ENCODE measurements at regions not wholly inside any gene's neighbourhood (a gene's known extent, or its start where the extent isn't known, plus 50 kb on each side); places are given as distances from the start of the nearest gene placed in this dataset.

GRCh38 chr2:116148361-116148760 is 1666.1 kb upstream of the DDX18 start (continued):
- TF ChIP-seq, protein P1, sequence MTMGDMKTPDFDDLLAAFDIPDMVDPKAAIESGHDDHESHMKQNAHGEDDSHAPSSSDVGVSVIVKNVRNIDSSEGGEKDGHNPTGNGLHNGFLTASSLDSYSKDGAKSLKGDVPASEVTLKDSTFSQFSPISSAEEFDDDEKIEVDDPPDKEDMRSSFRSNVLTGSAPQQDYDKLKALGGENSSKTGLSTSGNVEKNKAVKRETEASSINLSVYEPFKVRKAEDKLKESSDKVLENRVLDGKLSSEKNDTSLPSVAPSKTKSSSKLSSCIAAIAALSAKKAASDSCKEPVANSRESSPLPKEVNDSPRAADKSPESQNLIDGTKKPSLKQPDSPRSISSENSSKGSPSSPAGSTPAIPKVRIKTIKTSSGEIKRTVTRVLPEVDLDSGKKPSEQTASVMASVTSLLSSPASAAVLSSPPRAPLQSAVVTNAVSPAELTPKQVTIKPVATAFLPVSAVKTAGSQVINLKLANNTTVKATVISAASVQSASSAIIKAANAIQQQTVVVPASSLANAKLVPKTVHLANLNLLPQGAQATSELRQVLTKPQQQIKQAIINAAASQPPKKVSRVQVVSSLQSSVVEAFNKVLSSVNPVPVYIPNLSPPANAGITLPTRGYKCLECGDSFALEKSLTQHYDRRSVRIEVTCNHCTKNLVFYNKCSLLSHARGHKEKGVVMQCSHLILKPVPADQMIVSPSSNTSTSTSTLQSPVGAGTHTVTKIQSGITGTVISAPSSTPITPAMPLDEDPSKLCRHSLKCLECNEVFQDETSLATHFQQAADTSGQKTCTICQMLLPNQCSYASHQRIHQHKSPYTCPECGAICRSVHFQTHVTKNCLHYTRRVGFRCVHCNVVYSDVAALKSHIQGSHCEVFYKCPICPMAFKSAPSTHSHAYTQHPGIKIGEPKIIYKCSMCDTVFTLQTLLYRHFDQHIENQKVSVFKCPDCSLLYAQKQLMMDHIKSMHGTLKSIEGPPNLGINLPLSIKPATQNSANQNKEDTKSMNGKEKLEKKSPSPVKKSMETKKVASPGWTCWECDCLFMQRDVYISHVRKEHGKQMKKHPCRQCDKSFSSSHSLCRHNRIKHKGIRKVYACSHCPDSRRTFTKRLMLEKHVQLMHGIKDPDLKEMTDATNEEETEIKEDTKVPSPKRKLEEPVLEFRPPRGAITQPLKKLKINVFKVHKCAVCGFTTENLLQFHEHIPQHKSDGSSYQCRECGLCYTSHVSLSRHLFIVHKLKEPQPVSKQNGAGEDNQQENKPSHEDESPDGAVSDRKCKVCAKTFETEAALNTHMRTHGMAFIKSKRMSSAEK (CRISPR knock-in tag; IDR thresholded peaks at IDR 0.05; ENCODE audit: borderline replicate concordance): no peak

DNA sequence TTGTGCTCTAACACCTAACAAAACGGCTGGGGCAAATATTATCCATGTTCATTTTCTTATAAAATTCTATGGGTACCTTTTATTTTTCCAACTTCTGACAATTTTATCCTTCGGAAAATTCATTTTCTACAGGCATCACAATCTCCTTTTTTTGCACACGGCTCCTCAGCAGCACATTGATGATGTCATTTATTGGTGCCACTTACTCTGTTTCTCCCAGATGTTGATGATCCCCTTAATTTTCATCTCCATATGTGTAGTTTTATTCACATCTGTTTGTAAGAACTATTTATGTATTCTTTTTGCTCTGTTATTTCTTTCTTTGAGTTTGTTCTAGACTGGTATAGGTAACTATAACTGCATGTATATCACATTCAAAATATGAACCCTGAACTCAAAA is 1660.8 kb upstream of the DDX18 start:
- peaks cover 66% of the 10 kb centered on the region for H3K9me3 Mint-ChIP-seq
- DNase-seq (ENCODE audit: low spot score): no peak
- peaks cover 64% of the 10 kb centered on the region for H3K27me3 Mint-ChIP-seq (ENCODE audit: low read depth)
- H3K27ac Mint-ChIP-seq: no peak overlapping the region
- ChIA-PET POLR2A (no interaction called here), CTCF (no interaction called here)
- no peak for ATAC-seq
- TF ChIP-seq ZNF121 (CRISPR knock-in tag; IDR thresholded peaks at IDR 0.05) (no peak), SMAD4 (CRISPR knock-in tag; IDR thresholded peaks at IDR 0.05) (no peak), IRF1 (CRISPR knock-in tag; IDR thresholded peaks at IDR 0.05) (no peak), TCF7 (CRISPR knock-in tag; IDR thresholded peaks at IDR 0.05; ENCODE audit: low read depth) (no peak), NFATC4 (CRISPR knock-in tag; IDR thresholded peaks at IDR 0.05) (no peak), AR (CRISPR knock-in tag; IDR thresholded peaks at IDR 0.05) (no peak), ZNF317 (CRISPR knock-in tag; IDR thresholded peaks at IDR 0.05; ENCODE audit: borderline replicate concordance, low read depth) (no peak), PRDM15 (CRISPR knock-in tag; IDR thresholded peaks at IDR 0.05) (no peak)
- no peak overlapping the region for H3K4me3 Mint-ChIP-seq
- H3K4me1 Mint-ChIP-seq: no peaks in the 10 kb centered on the region
- peaks cover 26% of the 10 kb centered on the region for H3K36me3 Mint-ChIP-seq

DNA sequence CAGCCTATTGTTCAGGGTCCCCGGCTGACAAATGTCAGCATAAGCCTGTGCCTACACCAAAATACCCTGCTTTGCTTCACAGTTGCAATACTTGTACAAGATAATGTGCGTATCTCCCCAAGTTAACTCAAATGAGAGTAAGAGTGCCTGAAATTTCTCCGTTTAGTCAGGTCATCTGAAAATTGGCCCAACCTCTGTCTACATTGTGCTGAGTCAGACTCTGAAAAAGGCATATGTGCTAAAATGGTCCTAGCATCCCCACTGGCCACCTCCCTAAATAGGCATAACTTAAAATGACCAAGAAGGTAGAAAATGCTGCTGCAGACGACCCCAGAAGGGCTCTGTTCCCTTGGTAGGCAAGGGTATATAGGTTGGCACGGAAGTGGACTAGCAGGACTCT is 1653.8 kb upstream of the DDX18 start:
- no peak for ATAC-seq
- H3K4me1 Mint-ChIP-seq: peaks cover 7% of the 10 kb centered on the region; the same call in 1 of the 2 replicates
- no peak overlapping the region for H3K27ac Mint-ChIP-seq
- DNase-seq (ENCODE audit: low spot score): no peak
- CTCF ChIA-PET: no interaction called here
- POLR2A ChIA-PET: no interaction called here
- peaks cover 40% of the 10 kb centered on the region for H3K27me3 Mint-ChIP-seq (ENCODE audit: low read depth)
- H3K9me3 Mint-ChIP-seq: peaks cover 71% of the 10 kb centered on the region
- H3K36me3 Mint-ChIP-seq: peaks cover 60% of the 10 kb centered on the region
- H3K4me3 Mint-ChIP-seq: no peak overlapping the region
- TF ChIP-seq GABPB1 (CRISPR knock-in tag; IDR thresholded peaks at IDR 0.05) (no peak), ZBTB43 (CRISPR knock-in tag; IDR thresholded peaks at IDR 0.05) (no peak), ZNF121 (CRISPR knock-in tag; IDR thresholded peaks at IDR 0.05) (no peak), ZNF671 (CRISPR knock-in tag; IDR thresholded peaks at IDR 0.05) (no peak), ETV6 (CRISPR knock-in tag; IDR thresholded peaks at IDR 0.05) (no peak), TEAD4 (CRISPR knock-in tag; IDR thresholded peaks at IDR 0.05) (no peak), ERG (CRISPR knock-in tag; IDR thresholded peaks at IDR 0.05) (no peak), ELF4 (CRISPR knock-in tag; IDR thresholded peaks at IDR 0.05; ENCODE audit: low read depth) (no peak), ZNF219 (CRISPR knock-in tag; IDR thresholded peaks at IDR 0.05; ENCODE audit: borderline replicate concordance) (no peak), CREM (CRISPR knock-in tag; IDR thresholded peaks at IDR 0.05) (no peak)
